Fibroblast of lung (primary cell): ENCODE measurements at regions not wholly inside any gene's neighbourhood (a gene's known extent, or its start where the extent isn't known, plus 50 kb on each side); places are given as distances from the start of the nearest gene placed in this dataset.
A peak's percentile ranks its signal among the peaks of the same experiment; 100 is the strongest.

ENCODE experiments used
- CTCF ChIP-seq, 2 donors: IDR thresholded peaks in 1 of 2; conservative IDR thresholded peaks in 1 of 2; 1 replicate in 1 of 2; 2 replicates in 1 of 2; pipeline ENCODE4 v1.5.1; 2011 to 2012; ENCODE audit warnings: low read length in 2 of 2, control low read depth in 1 of 2, inconsistent platforms in 1 of 2, low read depth in 1 of 2, mild to moderate bottlenecking in 1 of 2
- EZH2 ChIP-seq: IDR thresholded peaks from 2 replicates; pipeline ENCODE4 v1.5.1; 2012; ENCODE audit warnings: low read length, control low read depth, mild to moderate bottlenecking; ENCODE audit errors: missing control alignments

GRCh38 chr2:57516698-57517340 is 529.8 kb upstream of the VRK2 start:
- TF ChIP-seq CTCF (conservative IDR thresholded peaks at IDR 0.05 in 1 of 2, IDR thresholded peaks at IDR 0.05 in 1 of 2; ENCODE audit: low read depth in 1 of 2, low read length in 2 of 2) (peak; percentile 23 to 33), EZH2 (no peak)
